Right lobe of liver (tissue), 4 donors: ENCODE measurements at regions not wholly inside any gene's neighbourhood (a gene's known extent, or its start where the extent isn't known, plus 50 kb on each side); places are given as distances from the start of the nearest gene placed in this dataset.

Experiments used
- POLR2A ChIP-seq: fragments of 450-650 bp; IDR thresholded peaks from one replicate; pipeline ENCODE4 v1.6.1; 2017; ENCODE audit warnings: antibody characterized with exemption, mild to moderate bottlenecking
- TF ChIP-seq, protein P1 (sequence below), 4 donors: fragments of 200-600 bp in 3 of 4; fragments of 450-650 bp in 1 of 4; IDR thresholded peaks; one replicate each; pipeline versions ENCODE4 v1.5.1 to v1.8.0; 2016 to 2022; ENCODE audit warnings: antibody characterized with exemption in 4 of 4, mild to moderate bottlenecking in 2 of 4
- donor health status: DM: no; HTN: no; CAD: no.
- donor health status: DM: no; HTN: no; CAD: no.
- donor health status: DM: no; HTN: yes; CAD: no.

DNA sequence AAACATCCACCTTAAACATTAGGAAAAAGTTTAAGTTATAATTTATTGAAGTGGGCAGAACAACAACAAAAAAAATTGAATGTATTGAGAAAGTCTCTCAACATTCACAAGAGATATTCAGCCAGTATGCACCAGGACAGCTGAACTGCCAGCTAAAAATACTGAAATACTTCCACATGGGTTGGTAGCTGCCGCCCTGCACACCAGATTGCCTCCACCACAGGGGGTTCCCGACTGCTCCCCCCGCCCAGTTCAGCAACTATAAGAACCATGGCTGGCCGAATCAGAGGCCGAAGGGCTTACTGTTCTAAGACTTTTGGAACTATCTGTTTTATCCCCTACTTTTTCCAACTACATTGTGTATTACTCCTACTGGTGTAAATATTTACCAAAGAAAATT, 150.0 kb upstream of the LRP1B start:
- TF ChIP-seq, protein P1, sequence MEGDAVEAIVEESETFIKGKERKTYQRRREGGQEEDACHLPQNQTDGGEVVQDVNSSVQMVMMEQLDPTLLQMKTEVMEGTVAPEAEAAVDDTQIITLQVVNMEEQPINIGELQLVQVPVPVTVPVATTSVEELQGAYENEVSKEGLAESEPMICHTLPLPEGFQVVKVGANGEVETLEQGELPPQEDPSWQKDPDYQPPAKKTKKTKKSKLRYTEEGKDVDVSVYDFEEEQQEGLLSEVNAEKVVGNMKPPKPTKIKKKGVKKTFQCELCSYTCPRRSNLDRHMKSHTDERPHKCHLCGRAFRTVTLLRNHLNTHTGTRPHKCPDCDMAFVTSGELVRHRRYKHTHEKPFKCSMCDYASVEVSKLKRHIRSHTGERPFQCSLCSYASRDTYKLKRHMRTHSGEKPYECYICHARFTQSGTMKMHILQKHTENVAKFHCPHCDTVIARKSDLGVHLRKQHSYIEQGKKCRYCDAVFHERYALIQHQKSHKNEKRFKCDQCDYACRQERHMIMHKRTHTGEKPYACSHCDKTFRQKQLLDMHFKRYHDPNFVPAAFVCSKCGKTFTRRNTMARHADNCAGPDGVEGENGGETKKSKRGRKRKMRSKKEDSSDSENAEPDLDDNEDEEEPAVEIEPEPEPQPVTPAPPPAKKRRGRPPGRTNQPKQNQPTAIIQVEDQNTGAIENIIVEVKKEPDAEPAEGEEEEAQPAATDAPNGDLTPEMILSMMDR (IDR thresholded peaks at IDR 0.05) = no peak
- TF ChIP-seq POLR2A = no peak
